Common myeloid progenitor, CD34-positive (primary cell): ENCODE measurements at regions not wholly inside any gene's neighbourhood (a gene's known extent, or its start where the extent isn't known, plus 50 kb on each side); places are given as distances from the start of the nearest gene placed in this dataset.

ENCODE experiments used
- CTCF ChIA-PET: fragments of 350-600 bp; sonication (Branson Sonifier 250); formaldehyde crosslinking; loops from one replicate; lab custom pipeline; 2021; ENCODE audit warnings: antibody characterized with exemption; lab: Charles Lee
- POLR2A ChIA-PET: fragments of 350-600 bp; sonication (Branson Sonifier 250); formaldehyde crosslinking; loops from one replicate; lab custom pipeline; 2021; ENCODE audit warnings: antibody characterized with exemption; lab: Charles Lee
- DNase-seq, 3 donors: peaks; one replicate each; pipeline versions ENCODE4 v3.0.0 to v3.0.0-alpha.2; 2013
- H3K27ac ChIP-seq, 2 experiments: 1 replicate in 1 of 2; 2 replicates in 1 of 2; pipeline ENCODE4 v1.7.0; 2013; ENCODE audit warnings: inconsistent platforms in 2 of 2, low read length in 2 of 2, mild to moderate bottlenecking in 2 of 2, low read depth in 1 of 2, moderate library complexity in 1 of 2; ENCODE audit not compliant: severe bottlenecking in 2 of 2, insufficient read depth in 1 of 2, poor library complexity in 1 of 2
- H3K27me3 ChIP-seq, 5 experiments: replicated peaks in 2 of 5; 1 replicate in 3 of 5; 2 replicates in 2 of 5; pipeline versions ENCODE4 v1.6.1 to v1.7.0; 2013; ENCODE audit warnings: low read length in 4 of 5, mild to moderate bottlenecking in 2 of 5, moderate library complexity in 2 of 5, inconsistent platforms in 1 of 5; ENCODE audit not compliant: insufficient read depth in 5 of 5, control insufficient read depth in 4 of 5
- H3K36me3 ChIP-seq, 4 experiments: 1 replicate in 2 of 4; 2 replicates in 2 of 4; pipeline versions ENCODE4 v1.6.1 to v1.7.0; 2013; ENCODE audit warnings: low read length in 3 of 4, control low read depth in 1 of 4, mild to moderate bottlenecking in 1 of 4; ENCODE audit not compliant: control insufficient read depth in 4 of 4, insufficient read depth in 4 of 4
- H3K4me1 ChIP-seq, 4 experiments: 1 replicate in 3 of 4; 2 replicates in 1 of 4; pipeline versions ENCODE4 v1.6.1 to v1.7.1; 2013; ENCODE audit warnings: low read length in 3 of 4, mild to moderate bottlenecking in 3 of 4, control low read depth in 1 of 4, inconsistent platforms in 1 of 4, moderate library complexity in 1 of 4; ENCODE audit not compliant: control insufficient read depth in 4 of 4, insufficient read depth in 4 of 4; ENCODE audit errors: control extremely low read depth in 1 of 4
- H3K4me3 ChIP-seq, 7 experiments: 1 replicate in 4 of 7; 2 replicates in 3 of 7; pipeline versions ENCODE4 v1.5.1 to v1.7.0; 2013; ENCODE audit warnings: mild to moderate bottlenecking in 7 of 7, low read length in 6 of 7, moderate library complexity in 6 of 7, inconsistent platforms in 2 of 7, low read depth in 2 of 7, control low read depth in 1 of 7; ENCODE audit not compliant: insufficient read depth in 4 of 7, control insufficient read depth in 1 of 7; ENCODE audit errors: extremely low read depth in 1 of 7
- H3K9me3 ChIP-seq, 5 experiments: 1 replicate in 4 of 5; 2 replicates in 1 of 5; pipeline versions ENCODE4 v1.6.1 to v1.7.1; 2013; ENCODE audit warnings: low read length in 4 of 5, mild to moderate bottlenecking in 2 of 5, inconsistent platforms in 1 of 5, low read depth in 1 of 5, moderate library complexity in 1 of 5; ENCODE audit not compliant: control insufficient read depth in 4 of 5, insufficient read depth in 2 of 5; ENCODE audit errors: control extremely low read depth in 1 of 5
- WGBS: methylation state at CpG from one replicate; pipeline ENCODE4 v1.1.5; 2013; ENCODE audit not compliant: insufficient coverage; 5-methylcytosine and 5-hydroxymethylcytosine counted together

DNA sequence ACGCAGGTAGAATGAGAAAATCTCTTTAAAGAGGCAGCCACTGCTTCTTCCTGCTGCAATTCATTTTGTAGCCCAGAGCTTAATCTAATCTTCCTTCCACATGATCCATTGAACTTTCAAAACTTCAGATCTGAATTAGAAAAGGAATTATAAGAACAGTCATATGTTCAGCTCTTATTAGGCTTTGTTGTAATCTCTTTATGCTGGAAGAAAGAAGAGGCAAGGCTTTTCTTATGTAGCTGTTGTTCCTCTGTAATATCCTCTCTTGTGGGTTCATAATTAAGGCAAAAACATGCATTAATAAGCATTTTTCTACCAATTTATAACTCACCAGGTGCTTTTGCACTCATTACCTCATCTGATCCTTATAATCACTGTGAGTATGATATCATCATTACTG lies 634.9 kb upstream of the CFAP20DC start:
- Histone ChIP-seq H3K9me3 (no peaks in the 10 kb centered on the region), H3K27ac (no peak overlapping the region), H3K27me3 (no peaks in the 10 kb centered on the region), H3K36me3 (no peaks in the 10 kb centered on the region), H3K4me1 (no peaks in the 10 kb centered on the region), H3K4me3 (no peak overlapping the region)
- POLR2A ChIA-PET: no interaction called here
- DNase-seq: no peak
- no CpG with 5 or more reads among the region's 1 CpG for WGBS
- CTCF ChIA-PET: interaction anchor here (1.0 kb wide), 1 partner anchor 9 kb away, joined by 3 read pairs; no protein-coding TSS in a partner anchor

DNA sequence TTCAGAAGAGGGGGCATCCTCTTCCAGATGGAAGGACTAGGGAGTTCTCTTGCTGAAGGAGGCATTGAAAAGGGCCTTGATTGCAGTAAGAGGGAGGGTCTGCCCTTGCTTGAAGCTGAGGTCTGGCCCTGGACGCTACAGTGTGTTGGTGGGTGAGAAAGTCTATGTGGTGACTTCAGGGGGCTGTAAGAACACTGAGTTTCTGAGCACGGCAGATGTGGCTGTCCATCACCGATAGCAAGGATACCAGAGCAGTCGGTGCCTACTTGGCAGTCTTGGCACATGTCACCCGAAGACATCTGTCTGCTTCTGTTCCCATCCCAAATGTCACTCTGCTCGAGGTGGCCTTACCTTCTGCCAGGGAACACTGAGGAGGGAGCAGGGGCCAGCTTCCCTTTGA lies 631.1 kb upstream of the CFAP20DC start:
- CTCF ChIA-PET: interaction anchor here (0.9 kb wide), 1 partner anchor 8 kb away, joined by 3 read pairs; no protein-coding TSS in a partner anchor
- POLR2A ChIA-PET: no interaction called here
- Histone ChIP-seq H3K4me1 (no peaks in the 10 kb centered on the region), H3K4me3 (no peak overlapping the region), H3K9me3 (no peaks in the 10 kb centered on the region), H3K36me3 (no peaks in the 10 kb centered on the region), H3K27ac (no peak overlapping the region), H3K27me3 (no peaks in the 10 kb centered on the region)
- WGBS: 98% methylated on average over 5 of the region's 6 CpGs
- DNase-seq: no peak

DNA sequence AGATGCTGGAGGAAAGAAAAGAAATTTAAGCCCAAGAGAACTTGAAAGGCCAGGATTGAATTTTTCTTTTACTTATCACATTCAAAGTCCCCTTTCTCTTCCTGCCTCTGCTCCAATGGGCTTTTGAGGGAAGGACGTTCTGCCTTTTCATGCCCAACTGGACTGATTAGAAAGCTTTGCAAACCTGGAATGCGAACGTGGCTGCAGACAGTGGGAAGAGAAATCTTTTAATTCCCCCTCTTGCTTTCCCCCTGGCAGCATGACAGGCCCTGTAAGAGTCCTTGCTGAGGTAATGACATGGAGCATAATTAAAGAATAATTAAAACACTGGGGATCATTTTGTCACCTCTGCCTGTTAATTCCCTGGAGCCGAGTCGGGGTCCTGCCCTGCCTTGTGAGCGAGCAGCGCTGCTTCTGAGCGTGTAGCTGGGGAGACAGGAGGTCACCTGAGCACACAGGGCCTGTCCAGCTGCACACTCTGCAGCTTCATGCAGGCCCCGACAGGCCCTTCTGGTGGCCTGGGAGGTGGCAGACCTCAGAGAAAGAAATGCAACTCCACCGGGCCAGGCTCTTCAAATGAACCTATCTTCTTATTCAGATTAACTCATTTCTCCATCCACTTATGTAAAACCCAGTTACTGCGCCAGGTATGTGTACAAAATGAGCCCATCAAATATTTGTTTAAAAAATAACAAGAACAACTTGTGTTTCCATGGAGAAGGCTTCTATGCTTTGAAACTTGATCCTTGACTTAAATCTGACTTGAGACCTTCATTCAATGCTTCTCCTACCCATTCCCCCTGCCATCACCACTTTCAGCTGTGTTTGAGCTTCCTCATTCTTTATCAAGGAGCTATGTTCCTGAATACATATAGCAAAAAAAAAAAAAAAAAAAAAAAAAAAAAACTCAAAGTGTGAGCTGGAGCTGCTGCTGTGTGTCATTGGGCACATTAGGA lies 628.2 kb upstream of the CFAP20DC start:
- no peak for DNase-seq
- H3K36me3 ChIP-seq: no peaks in the 10 kb centered on the region
- H3K27ac ChIP-seq: no peak overlapping the region
- no peak overlapping the region for H3K4me3 ChIP-seq
- ChIA-PET POLR2A (interaction anchor here (0.9 kb wide), 1 partner anchor 443 kb away, joined by 6 read pairs; no protein-coding TSS in a partner anchor), CTCF (no interaction called here)
- H3K9me3 ChIP-seq: no peaks in the 10 kb centered on the region
- 97% methylated on average over 10 of the region's 11 CpGs for WGBS
- no peaks in the 10 kb centered on the region for H3K27me3 ChIP-seq
- H3K4me1 ChIP-seq: no peaks in the 10 kb centered on the region

DNA sequence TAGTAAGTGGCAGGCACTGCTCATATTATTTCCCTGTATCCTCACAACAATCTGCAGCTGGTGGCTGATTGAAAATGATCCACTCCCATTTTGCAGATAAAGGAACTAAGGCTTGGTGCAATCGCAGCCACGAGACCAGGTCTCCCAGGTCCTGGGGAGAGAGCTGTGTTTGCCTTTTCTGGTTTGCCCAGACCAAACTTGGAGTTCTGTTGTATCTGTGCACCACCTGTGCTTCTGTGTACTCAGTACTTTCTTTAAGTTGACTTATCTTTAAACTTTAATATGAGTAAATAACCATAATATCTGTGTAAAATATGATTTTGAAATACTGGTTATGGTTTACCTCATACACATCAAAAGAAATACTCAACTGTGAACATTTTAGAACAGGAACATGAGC lies 625.7 kb upstream of the CFAP20DC start:
- ChIA-PET POLR2A (no interaction called here), CTCF (interaction anchor here (1.2 to 1.3 kb wide), 2 partner anchors 9 to 15 kb away, joined by 3 read pairs; no protein-coding TSS in a partner anchor)
- H3K36me3 ChIP-seq: no peaks in the 10 kb centered on the region
- no peak overlapping the region for H3K4me3 ChIP-seq
- WGBS: 80% methylated on average over 2 of the region's 2 CpGs
- no peaks in the 10 kb centered on the region for H3K27me3 ChIP-seq
- H3K9me3 ChIP-seq: no peaks in the 10 kb centered on the region
- H3K27ac ChIP-seq: no peak overlapping the region
- H3K4me1 ChIP-seq: no peaks in the 10 kb centered on the region
- DNase-seq: no peak

DNA sequence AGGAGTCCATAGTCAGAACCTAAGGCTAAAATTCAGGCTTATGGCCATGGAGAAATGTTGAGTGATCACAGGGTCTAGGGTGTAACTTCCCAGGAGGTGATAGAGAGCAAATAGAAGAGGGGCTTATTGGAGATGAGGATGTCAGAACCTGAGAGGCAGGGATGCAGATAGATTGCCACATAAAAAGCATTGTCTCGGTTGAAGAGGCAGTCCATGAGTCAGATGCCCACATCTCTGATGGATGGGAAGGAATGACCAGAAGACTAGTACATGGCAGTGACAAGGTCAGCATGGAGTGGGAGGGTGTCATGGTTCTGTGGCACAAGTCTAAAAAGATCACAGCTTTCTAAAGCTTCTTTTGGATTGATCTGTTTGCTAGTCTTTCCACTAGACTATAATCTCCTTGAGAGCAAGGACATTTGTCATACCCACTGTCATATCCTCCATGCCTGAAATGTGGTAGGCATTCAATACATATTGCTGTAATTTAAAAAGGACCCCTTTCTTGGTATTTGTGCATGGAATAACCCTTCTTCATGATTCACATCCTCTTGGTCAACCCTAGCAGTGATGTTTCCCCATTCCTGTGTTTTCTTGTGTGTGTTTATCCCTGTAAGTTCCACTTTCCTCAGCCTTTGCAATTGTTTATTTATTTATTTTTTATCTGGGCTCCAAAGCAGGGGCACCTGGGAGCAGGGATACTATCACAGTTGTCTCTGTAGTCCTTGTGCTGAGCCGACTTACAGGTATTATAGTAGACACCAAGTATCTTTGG lies 613.4 kb upstream of the CFAP20DC start:
- POLR2A ChIA-PET: no interaction called here
- no peak overlapping the region for H3K27ac ChIP-seq
- CTCF ChIA-PET: no interaction called here

DNA sequence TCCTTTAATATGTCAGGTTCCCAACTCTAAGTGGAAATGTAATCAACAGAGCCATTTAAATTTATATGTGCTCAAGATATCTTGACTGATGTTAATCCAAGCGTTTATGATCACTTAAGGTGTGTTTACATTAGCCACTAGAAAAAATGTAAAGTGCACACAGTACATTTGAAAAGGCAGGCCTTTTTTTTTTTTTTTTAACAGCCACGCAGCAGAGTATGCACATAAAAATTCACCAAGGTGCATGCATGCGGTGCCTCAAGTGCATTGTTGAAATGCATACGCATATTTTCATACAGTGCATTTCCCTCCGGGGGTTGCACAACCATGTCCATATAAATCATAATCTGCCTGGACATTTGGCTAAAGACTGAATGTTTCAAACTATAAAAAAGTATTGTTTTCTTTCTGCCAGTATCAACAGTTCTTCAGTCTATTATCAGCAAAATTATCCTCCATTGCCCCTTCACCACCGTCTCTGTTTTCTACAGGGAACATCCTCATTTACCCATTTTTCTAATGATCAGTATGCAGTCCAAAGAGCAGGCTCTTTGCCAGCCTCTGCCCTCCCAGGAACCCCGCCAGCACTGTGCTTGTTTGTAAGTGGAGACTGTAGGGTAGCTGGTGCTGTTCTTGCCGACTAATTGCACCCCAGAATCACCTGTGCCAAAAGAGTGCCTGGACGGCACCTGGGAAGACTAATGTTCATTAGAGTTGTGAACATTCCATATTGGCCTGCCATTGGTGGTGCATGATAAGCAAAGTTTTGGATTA lies 611.2 kb upstream of the CFAP20DC start:
- Histone ChIP-seq H3K9me3 (no peaks in the 10 kb centered on the region), H3K27ac (no peak overlapping the region), H3K4me1 (no peaks in the 10 kb centered on the region), H3K4me3 (no peak overlapping the region), H3K36me3 (no peaks in the 10 kb centered on the region), H3K27me3 (no peaks in the 10 kb centered on the region)
- ChIA-PET POLR2A (no interaction called here), CTCF (no interaction called here)
- 97% methylated on average over 7 of the region's 9 CpGs for WGBS
- DNase-seq: no peak

More for the DNA sequence above, 613.4 kb upstream of the CFAP20DC start:
- Histone ChIP-seq H3K27me3 (no peaks in the 10 kb centered on the region), H3K4me1 (no peaks in the 10 kb centered on the region), H3K36me3 (no peaks in the 10 kb centered on the region), H3K4me3 (no peak overlapping the region), H3K9me3 (no peaks in the 10 kb centered on the region)
- no peak for DNase-seq
- 100% methylated on average over 1 of the region's 2 CpGs for WGBS
